ENCODE measurements at regions not wholly inside any gene's neighbourhood (a gene's known extent, or its start where the extent isn't known, plus 50 kb on each side); places are given as distances from the start of the nearest gene placed in this dataset.

GRCh38 chr5:96258692-96259091 lies 174.4 kb downstream of the PCSK1 start:
- TF ChIP-seq CTCF (IDR thresholded peaks at IDR 0.05; ENCODE audit: insufficient read depth, low read length) (no peak), GABPA (IDR thresholded peaks at IDR 0.05; ENCODE audit: low read depth) (no peak), POLR2AphosphoS5 (IDR thresholded peaks at IDR 0.05; ENCODE audit: low read depth) (no peak), REST (IDR thresholded peaks at IDR 0.05; ENCODE audit: insufficient replicate concordance, low read depth) (no peak)
